DOHH2 (cell line): ENCODE measurements at regions not wholly inside any gene's neighbourhood (a gene's known extent, or its start where the extent isn't known, plus 50 kb on each side); places are given as distances from the start of the nearest gene placed in this dataset.
"Not testable (repeated sequence)": the region's sequence is repeated elsewhere in the genome, so short reads cannot be mapped to it uniquely, and the experiment has no call there.

Source experiments
- H3F3A ChIP-seq: fragments of 200-600 bp; sonication (generic), shearing (Covaris generic); 2 replicates; pipeline ENCODE4 v1.6.0; 2016; ENCODE audit warnings: antibody characterized with exemption, mild to moderate bottlenecking; ENCODE audit not compliant: control insufficient read depth, insufficient read depth
- H3K27ac ChIP-seq: fragments of 200-600 bp; sonication (generic); 2 replicates; pipeline ENCODE4 v1.5.1; 2014; ENCODE audit warnings: low read depth, mild to moderate bottlenecking, low read length, moderate library complexity
- H3K27me3 ChIP-seq: fragments of 200-600 bp; sonication (generic); 2 replicates; pipeline ENCODE4 v1.6.1; 2014; ENCODE audit warnings: mild to moderate bottlenecking, low read length, mixed read lengths; ENCODE audit not compliant: control insufficient read depth
- H3K36me3 ChIP-seq: fragments of 200-600 bp; sonication (generic); 2 replicates; pipeline ENCODE4 v1.6.1; 2014; ENCODE audit warnings: mild to moderate bottlenecking, low read length, moderate library complexity, mixed read lengths; ENCODE audit not compliant: control insufficient read depth
- H3K4me1 ChIP-seq: fragments of 200-600 bp; sonication (generic); 2 replicates; pipeline ENCODE4 v1.6.1; 2014; ENCODE audit warnings: mild to moderate bottlenecking, low read length, mixed read lengths; ENCODE audit not compliant: control insufficient read depth
- H3K4me2 ChIP-seq: fragments of 200-600 bp; sonication (generic); 2 replicates; pipeline ENCODE4 v1.6.0; 2014; ENCODE audit warnings: mild to moderate bottlenecking, low read length, moderate library complexity
- H3K4me3 ChIP-seq: fragments of 200-600 bp; sonication (generic); 2 replicates; pipeline ENCODE4 v1.5.1; 2014; ENCODE audit warnings: mild to moderate bottlenecking, low read length, mixed read lengths
- H3K79me2 ChIP-seq: fragments of 200-600 bp; sonication (generic); 2 replicates; pipeline ENCODE4 v1.6.1; 2014; ENCODE audit warnings: mild to moderate bottlenecking, low read length, mixed read lengths; ENCODE audit not compliant: control insufficient read depth
- H3K9me2 ChIP-seq: fragments of 200-600 bp; sonication (generic); replicated peaks from 2 replicates; pipeline ENCODE4 v1.6.1; 2014; ENCODE audit warnings: mild to moderate bottlenecking, low read length, mixed read lengths; ENCODE audit not compliant: control insufficient read depth
- H3K9me3 ChIP-seq: fragments of 200-600 bp; sonication (generic); 2 replicates; pipeline ENCODE4 v1.6.1; 2014; ENCODE audit warnings: antibody characterized with exemption, low read length, mixed read lengths; ENCODE audit not compliant: control insufficient read depth, insufficient read depth
- H4K20me1 ChIP-seq: fragments of 200-600 bp; sonication (generic); 2 replicates; pipeline ENCODE4 v1.6.0; 2014; ENCODE audit warnings: low read depth, mild to moderate bottlenecking, antibody characterized with exemption, low read length, moderate library complexity; ENCODE audit not compliant: control insufficient read depth, insufficient read depth
- CTCF ChIP-seq: fragments of 200-600 bp; sonication (generic); IDR thresholded peaks from one replicate; pipeline ENCODE4 v1.5.1; 2014; ENCODE audit warnings: antibody characterized with exemption, mild to moderate bottlenecking, low read depth, low read length; ENCODE audit not compliant: poor library complexity, severe bottlenecking
- EZH2phosphoT487 ChIP-seq: fragments of 200-600 bp; sonication (generic); IDR thresholded peaks from 2 replicates; pipeline ENCODE4 v1.6.1; 2017; ENCODE audit warnings: borderline replicate concordance, mild to moderate bottlenecking, antibody characterized with exemption, low read length, moderate library complexity, mixed read lengths

GRCh38 chr16:87048038-87048729 lies 269.0 kb downstream of the C16orf95 start:
- TF ChIP-seq CTCF (no peak), EZH2phosphoT487 (no peak)
- H3K4me1 ChIP-seq, result no peaks in the 10 kb centered on the region
- H3K79me2 ChIP-seq, result no peaks in the 10 kb centered on the region
- H3K4me3 ChIP-seq, result no peak overlapping the region
- H3F3A ChIP-seq, result no peaks in the 10 kb centered on the region
- H3K27me3 ChIP-seq, result no peaks in the 10 kb centered on the region; the same call in 1 of the 2 replicates
- H3K9me2 ChIP-seq, result no peaks in the 10 kb centered on the region
- no peaks in the 10 kb centered on the region for H3K36me3 ChIP-seq
- H3K9me3 ChIP-seq, result no peaks in the 10 kb centered on the region
- no peak overlapping the region for H3K27ac ChIP-seq
- H4K20me1 ChIP-seq, result no peaks in the 10 kb centered on the region
- H3K4me2 ChIP-seq, result no peak overlapping the region

- H3F3A ChIP-seq, result no peaks in the 10 kb centered on the region
- H3K27me3 ChIP-seq, result no peaks in the 10 kb centered on the region; the same call in 1 of the 2 replicates
- no peaks in the 10 kb centered on the region for H3K4me1 ChIP-seq
- no peaks in the 10 kb centered on the region for H3K79me2 ChIP-seq
- no peak for TF ChIP-seq EZH2phosphoT487
- no peak for TF ChIP-seq CTCF
- H3K9me3 ChIP-seq, result no peaks in the 10 kb centered on the region
- no peaks in the 10 kb centered on the region for H3K9me2 ChIP-seq
- no peak overlapping the region for H3K4me2 ChIP-seq
- H3K27ac ChIP-seq, result no peak overlapping the region
- H3K36me3 ChIP-seq, result no peaks in the 10 kb centered on the region
- no peaks in the 10 kb centered on the region for H4K20me1 ChIP-seq
- no peak overlapping the region for H3K4me3 ChIP-seq
Measured at GRCh38 chr16:87048730-87049115, 268.5 kb downstream of the C16orf95 start.

- H3K9me2 ChIP-seq, H3K4me1 ChIP-seq, H3K36me3 ChIP-seq, H3K79me2 ChIP-seq, H3K4me2 ChIP-seq, H3F3A ChIP-seq, H3K27ac ChIP-seq, H3K4me3 ChIP-seq, H3K27me3 ChIP-seq, H4K20me1 ChIP-seq, H3K9me3 ChIP-seq: not testable (repeated sequence)
Measured at GRCh38 chr16:87049216-87049615, 268.0 kb downstream of the C16orf95 start.

GRCh38 chr16:87050142-87050541 lies 267.1 kb downstream of the C16orf95 start:
- H3K4me2 ChIP-seq, result no peak overlapping the region
- H3K9me3 ChIP-seq, result no peaks in the 10 kb centered on the region
- no peaks in the 10 kb centered on the region for H3K36me3 ChIP-seq
- H3K27me3 ChIP-seq, result no peaks in the 10 kb centered on the region
- no peaks in the 10 kb centered on the region for H3K79me2 ChIP-seq
- H4K20me1 ChIP-seq, result no peaks in the 10 kb centered on the region
- no peaks in the 10 kb centered on the region for H3F3A ChIP-seq
- no peaks in the 10 kb centered on the region for H3K4me1 ChIP-seq
- H3K9me2 ChIP-seq, result no peaks in the 10 kb centered on the region
- no peak overlapping the region for H3K27ac ChIP-seq
- no peak overlapping the region for H3K4me3 ChIP-seq
- TF ChIP-seq EZH2phosphoT487 (no peak), CTCF (no peak)
